Vagina (tissue), 2 donors: ENCODE measurements at regions not wholly inside any gene's neighbourhood (a gene's known extent, or its start where the extent isn't known, plus 50 kb on each side); places are given as distances from the start of the nearest gene placed in this dataset.

Experiments
- CTCF ChIP-seq, 3 experiments: fragments of 450-650 bp in 2 of 3; fragments of 200-600 bp in 1 of 3; sonication (generic) in 1 of 3; IDR thresholded peaks; one replicate each; pipeline ENCODE4 v1.5.1; 2017 to 2019; ENCODE audit warnings: antibody characterized with exemption in 3 of 3, mild to moderate bottlenecking in 2 of 3, moderate library complexity in 2 of 3
- POLR2A ChIP-seq, 2 donors: fragments of 450-650 bp; IDR thresholded peaks; one replicate each; pipeline ENCODE4 v1.6.1; 2017; ENCODE audit warnings: antibody characterized with exemption in 2 of 2, mild to moderate bottlenecking in 2 of 2, moderate library complexity in 2 of 2

- TF ChIP-seq POLR2A (IDR thresholded peaks at IDR 0.05) (no peak), CTCF (IDR thresholded peaks at IDR 0.05) (no peak)
These were observed 516.9 kb downstream of the GLRX3 start for GRCh38 chr10:130652964-130653578.
